MG63 (cell line): ENCODE measurements at regions not wholly inside any gene's neighbourhood (a gene's known extent, or its start where the extent isn't known, plus 50 kb on each side); places are given as distances from the start of the nearest gene placed in this dataset.
A peak's percentile ranks its signal among the peaks of the same experiment; 100 is the strongest.
"Not testable (repeated sequence)": the region's sequence is repeated elsewhere in the genome, so short reads cannot be mapped to it uniquely, and the experiment has no call there.

Experiments used
- DNase-seq: peaks from one replicate; pipeline ENCODE4 v3.0.0-alpha.2; 2020
- H3K27me3 ChIP-seq: fragments of 250-450 bp; sonication (Bioruptor Pico); 2 replicates; pipeline ENCODE4 v1.5.1; 2020; ENCODE audit warnings: mild to moderate bottlenecking, moderate library complexity
- H3K36me3 ChIP-seq: fragments of 250-450 bp; sonication (Bioruptor Pico); 2 replicates; pipeline ENCODE4 v1.5.1; 2020; ENCODE audit warnings: mild to moderate bottlenecking, moderate library complexity
- H3K4me3 ChIP-seq: fragments of 250-450 bp; sonication (Bioruptor Pico); 2 replicates; pipeline ENCODE4 v1.5.1; 2020; ENCODE audit warnings: mild to moderate bottlenecking, moderate library complexity
- H3K9me3 ChIP-seq: fragments of 250-450 bp; sonication (Bioruptor Pico); 2 replicates; pipeline ENCODE4 v1.5.1; 2020; ENCODE audit warnings: mild to moderate bottlenecking, moderate library complexity

DNA sequence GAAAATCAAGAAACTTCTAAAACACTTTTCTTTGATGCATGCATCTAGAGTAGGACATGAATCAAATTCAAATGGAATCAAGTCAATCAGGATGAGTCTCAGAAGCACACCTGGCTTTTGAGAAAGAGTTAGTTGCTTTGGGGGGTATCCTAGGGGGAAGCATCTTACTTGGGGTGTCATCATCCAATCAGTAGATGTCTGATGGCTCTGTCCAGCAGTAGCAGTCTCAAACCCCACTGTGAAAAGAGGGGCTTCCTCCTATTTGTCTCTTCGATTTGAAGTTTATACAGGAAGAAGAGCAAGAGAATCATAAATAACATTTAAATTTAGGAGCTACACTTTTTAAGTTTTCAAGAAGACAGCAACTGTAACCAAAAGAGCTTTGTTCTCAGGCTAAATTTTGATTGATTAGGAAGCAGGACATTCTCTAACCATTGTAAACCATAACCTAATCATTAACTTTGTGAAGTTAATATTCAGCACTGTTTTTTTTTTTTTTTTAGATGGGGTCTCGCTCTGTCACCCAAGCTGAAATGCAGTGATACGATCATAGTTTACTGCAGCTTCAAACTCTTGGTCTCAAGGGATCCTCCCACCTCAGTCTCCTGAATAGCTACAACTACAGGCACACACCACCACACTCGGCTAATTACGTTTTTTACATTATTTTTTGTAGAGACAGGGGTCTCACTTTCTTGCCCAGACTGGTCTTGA lies 614.7 kb downstream of the CSNK1G3 start:
- no peaks in the 10 kb centered on the region for H3K9me3 ChIP-seq
- H3K36me3 ChIP-seq = no peaks in the 10 kb centered on the region
- H3K4me3 ChIP-seq = no peak overlapping the region
- DNase-seq = no peak
- no peaks in the 10 kb centered on the region for H3K27me3 ChIP-seq

DNA sequence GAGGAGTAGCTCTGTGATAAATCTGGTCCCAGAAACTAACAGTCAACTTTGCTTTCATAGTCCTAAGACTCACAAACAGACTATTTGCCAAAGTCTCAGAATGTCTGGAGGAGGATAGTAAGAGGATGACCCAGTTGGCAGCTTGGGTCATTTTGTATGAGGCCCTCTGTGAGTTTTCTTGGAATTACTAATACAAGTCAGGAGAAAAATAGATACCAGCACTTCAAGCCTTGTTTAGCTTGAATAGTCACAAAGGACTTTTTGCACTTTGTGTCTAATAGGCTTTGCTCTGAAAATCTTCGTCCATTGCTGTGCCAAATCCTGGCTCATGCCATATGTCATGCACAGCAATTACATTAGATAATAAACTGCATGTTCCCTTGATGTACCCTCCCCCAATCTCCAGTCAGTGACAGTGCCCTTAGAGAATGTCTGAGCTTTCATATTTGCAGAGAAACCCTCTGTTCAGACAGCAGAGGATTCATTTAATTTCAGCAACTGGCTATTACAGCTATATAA lies 612.8 kb downstream of the CSNK1G3 start:
- H3K9me3 ChIP-seq = no peaks in the 10 kb centered on the region
- no peaks in the 10 kb centered on the region for H3K36me3 ChIP-seq
- no peaks in the 10 kb centered on the region for H3K27me3 ChIP-seq
- H3K4me3 ChIP-seq = no peak overlapping the region
- peak; percentile 24 for DNase-seq

DNA sequence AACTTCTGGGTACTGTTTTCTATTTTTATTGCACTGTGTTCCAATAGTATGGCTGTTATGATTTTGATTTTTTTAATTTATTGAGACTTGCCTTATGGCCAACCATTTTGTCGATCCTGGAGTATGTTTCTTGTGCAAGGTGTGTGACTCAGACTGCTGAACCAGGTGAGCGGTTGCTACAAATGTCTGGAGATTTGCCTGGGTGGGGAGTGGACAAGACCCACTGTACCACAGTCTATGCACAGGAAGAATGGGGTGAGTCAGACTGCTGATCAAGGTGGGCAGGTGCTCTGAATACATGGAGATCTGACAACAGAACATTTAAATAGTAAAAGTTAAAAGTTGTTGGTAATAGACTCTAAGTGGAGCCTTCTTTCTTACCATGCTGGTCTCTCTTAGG lies 609.2 kb downstream of the CSNK1G3 start:
- DNase-seq = no peak
- Histone ChIP-seq H3K36me3 (no peaks in the 10 kb centered on the region), H3K9me3 (no peaks in the 10 kb centered on the region), H3K27me3 (no peaks in the 10 kb centered on the region), H3K4me3 (no peak overlapping the region)

DNA sequence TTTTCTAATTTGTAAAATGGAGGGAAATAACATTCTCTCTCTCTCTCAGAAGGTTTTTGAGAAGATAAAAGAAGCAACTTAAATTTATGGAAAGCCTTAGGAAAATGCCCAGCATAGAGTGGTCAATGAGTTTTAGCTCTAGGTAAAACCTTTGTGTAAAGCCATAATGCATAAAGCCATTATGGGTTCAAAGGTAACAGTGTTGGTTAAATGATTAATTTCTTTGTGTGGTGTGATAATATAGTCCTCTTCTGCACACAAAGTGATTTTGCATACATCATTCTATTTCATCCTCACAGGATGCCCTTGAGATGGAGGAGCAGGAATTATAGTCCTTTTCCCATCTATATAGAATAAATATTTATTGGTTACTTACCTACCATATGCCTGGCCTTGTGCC lies 602.9 kb downstream of the CSNK1G3 start:
- Histone ChIP-seq H3K9me3 (no peaks in the 10 kb centered on the region; the same call in 1 of the 2 replicates), H3K36me3 (no peaks in the 10 kb centered on the region), H3K4me3 (no peak overlapping the region), H3K27me3 (no peaks in the 10 kb centered on the region)
- no peak for DNase-seq

DNA sequence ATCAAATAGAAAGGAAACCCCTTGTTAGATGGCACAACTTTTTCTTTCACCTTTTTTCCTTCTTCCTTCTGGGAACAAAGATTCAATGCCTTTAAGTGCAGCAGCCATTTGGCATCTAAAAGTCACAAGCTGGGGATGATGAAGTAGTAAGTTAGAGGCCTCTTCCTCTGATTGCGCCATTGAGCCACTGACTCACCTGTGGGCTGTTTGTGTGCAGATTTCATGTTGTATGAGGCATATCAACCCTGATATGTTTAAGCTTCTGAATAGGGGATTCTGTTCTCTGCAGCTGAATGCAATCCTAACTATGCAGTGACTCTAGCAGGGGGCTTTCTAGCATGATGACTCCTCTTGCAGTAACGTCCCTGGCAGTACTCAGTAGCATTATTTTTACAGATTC lies 599.9 kb downstream of the CSNK1G3 start:
- Histone ChIP-seq H3K36me3 (no peaks in the 10 kb centered on the region), H3K4me3 (no peak overlapping the region), H3K9me3 (no peaks in the 10 kb centered on the region; the same call in 1 of the 2 replicates), H3K27me3 (no peaks in the 10 kb centered on the region)
- DNase-seq = peak; percentile 11

DNA sequence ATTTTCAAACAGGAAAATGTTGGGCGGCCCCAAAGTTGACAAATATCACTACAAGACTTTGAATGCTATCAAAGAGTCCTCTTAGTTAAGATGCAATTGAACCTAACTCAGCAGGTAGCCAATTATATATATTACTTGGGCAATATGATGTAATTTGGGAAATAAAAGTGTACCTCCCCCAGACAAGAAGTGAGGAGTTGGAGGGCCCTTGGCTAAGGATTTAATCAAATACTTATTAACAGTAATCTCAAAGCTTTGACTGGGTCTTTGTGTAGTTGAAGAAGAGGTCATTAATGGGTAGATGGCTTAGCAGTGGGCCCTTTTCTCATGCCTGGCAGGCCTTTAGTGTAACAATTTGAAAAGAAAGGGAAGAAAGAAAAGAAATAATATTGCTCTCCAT lies 599.0 kb downstream of the CSNK1G3 start:
- Histone ChIP-seq H3K27me3 (no peaks in the 10 kb centered on the region), H3K36me3 (no peaks in the 10 kb centered on the region), H3K4me3 (no peak overlapping the region), H3K9me3 (no peaks in the 10 kb centered on the region; the same call in 1 of the 2 replicates)
- DNase-seq = no peak

DNA sequence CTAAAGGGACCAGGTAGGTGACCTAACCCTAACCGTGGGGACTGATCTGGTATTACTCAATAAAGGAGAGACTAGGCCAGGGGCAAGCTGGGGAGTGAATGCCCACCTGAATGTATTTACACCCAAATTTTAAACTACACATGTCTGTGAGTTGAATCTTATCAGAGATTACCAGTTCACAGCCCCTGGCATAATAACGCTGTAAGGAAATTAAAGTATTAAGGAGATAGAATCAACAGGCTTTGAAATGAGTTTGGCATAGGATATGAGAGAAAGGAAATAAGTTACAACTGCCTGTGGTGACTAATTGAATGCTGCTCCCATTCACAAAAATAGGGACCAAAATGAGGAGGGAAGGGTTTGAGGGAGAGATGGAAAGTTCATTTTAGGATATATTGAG lies 593.3 kb downstream of the CSNK1G3 start:
- H3K9me3 ChIP-seq = no peaks in the 10 kb centered on the region
- DNase-seq = no peak
- no peak overlapping the region for H3K4me3 ChIP-seq
- H3K36me3 ChIP-seq = no peaks in the 10 kb centered on the region
- no peaks in the 10 kb centered on the region for H3K27me3 ChIP-seq

DNA sequence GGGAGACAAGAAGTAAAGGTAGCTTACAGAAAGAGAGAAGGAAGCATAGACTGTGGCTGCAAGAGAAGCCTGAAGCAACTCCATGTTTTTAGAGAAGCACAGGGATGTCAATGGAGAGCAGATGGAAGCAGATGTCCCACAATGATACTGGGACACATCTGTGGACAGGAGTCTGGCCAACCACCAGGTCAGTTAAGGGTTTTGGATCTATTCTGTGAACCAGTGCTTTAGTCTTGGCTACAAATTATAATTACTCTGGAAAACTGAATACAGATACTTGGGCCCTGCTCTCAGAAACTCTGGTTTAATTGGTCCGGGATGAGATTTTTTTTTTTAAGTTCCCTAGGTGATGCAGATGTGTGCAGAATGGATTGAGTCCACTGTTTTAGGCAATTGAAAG lies 592.8 kb downstream of the CSNK1G3 start:
- no peaks in the 10 kb centered on the region for H3K9me3 ChIP-seq
- H3K36me3 ChIP-seq = no peaks in the 10 kb centered on the region
- no peak for DNase-seq
- no peak overlapping the region for H3K4me3 ChIP-seq
- no peaks in the 10 kb centered on the region for H3K27me3 ChIP-seq

DNA sequence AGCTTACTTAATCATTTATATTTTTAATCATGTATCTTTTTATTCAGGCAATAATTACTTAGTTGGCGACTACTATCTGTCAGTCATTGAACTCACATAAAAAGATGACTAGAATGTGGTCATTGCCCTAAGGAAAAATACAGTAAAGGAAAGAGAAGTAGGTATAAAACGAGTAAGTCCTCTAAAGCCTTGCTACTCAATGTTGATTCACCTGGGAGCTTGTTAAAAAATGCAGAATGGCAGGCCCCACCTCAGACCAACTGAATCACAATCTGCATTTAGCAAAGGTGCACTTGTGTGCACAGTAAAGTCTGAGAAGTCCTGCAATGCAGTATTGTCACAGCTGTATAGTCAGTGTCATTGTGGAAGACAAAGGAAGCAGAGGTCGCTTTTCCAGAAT lies 592.4 kb downstream of the CSNK1G3 start:
- H3K36me3 ChIP-seq = no peaks in the 10 kb centered on the region
- no peak overlapping the region for H3K4me3 ChIP-seq
- no peaks in the 10 kb centered on the region for H3K27me3 ChIP-seq
- no peaks in the 10 kb centered on the region for H3K9me3 ChIP-seq
- no peak for DNase-seq

DNA sequence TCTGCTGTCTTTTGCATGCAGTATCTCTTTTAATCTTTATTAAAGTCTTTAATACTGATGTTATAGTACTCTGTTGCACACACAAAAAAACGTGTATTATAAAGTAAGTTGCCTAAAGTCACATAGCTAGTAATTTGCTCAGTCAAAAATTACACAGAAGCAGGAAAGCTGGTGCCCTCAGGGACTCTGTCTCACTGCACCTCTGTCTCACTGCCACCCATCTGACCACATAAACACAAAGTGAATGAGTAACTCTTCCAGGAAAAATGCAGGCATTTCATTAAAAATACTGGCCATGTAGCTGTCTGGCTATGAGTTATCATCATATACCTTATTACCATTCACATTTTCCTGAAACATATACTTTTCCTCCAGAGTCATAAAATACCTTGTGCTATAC lies 591.7 kb downstream of the CSNK1G3 start:
- Histone ChIP-seq H3K9me3 (no peaks in the 10 kb centered on the region), H3K4me3 (no peak overlapping the region), H3K36me3 (no peaks in the 10 kb centered on the region), H3K27me3 (no peaks in the 10 kb centered on the region)
- DNase-seq = peak; percentile 56

DNA sequence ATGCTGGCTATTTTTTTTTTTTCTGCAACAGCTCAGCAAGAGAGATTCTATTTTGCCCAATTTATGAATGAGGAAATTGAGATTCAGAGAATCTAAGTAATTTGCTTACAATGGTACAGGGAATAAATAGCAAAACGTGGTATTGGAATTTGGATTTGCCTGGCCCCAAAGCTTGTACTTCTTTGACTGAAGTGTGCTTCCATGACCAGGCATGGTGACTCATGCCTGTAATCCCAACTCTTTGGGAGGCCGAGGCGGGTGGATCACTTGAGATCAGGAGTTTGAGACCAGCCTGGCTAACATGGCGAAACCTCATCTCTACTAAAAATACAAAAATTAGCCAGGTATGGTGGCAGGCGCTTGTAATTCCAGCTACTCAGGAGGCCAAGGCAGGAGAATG lies 591.1 kb downstream of the CSNK1G3 start:
- not testable (repeated sequence) for H3K27me3 ChIP-seq, H3K9me3 ChIP-seq, H3K4me3 ChIP-seq, H3K36me3 ChIP-seq
- DNase-seq = peak; percentile 47

DNA sequence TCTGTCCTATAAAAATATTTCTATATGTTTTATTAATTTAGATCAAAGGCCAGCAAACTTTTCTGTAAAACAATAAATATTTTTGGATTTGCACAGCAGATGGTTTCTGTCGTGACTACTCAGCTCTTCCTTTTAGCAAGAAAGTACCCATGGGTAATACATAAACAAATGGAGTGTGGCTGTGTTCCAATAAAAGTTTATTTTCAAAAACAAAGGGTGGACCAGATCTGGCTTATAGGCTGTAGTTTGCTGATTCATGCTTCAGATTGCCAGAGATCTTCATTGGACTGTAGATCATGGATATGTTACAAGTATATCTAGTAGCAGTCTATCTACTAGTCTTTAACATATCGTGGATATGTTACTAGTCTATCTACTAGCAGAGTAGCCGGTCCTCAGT lies 590.5 kb downstream of the CSNK1G3 start:
- peak; percentile 6 for DNase-seq
- H3K36me3 ChIP-seq = no peaks in the 10 kb centered on the region
- no peaks in the 10 kb centered on the region for H3K9me3 ChIP-seq
- no peak overlapping the region for H3K4me3 ChIP-seq
- H3K27me3 ChIP-seq = no peaks in the 10 kb centered on the region

DNA sequence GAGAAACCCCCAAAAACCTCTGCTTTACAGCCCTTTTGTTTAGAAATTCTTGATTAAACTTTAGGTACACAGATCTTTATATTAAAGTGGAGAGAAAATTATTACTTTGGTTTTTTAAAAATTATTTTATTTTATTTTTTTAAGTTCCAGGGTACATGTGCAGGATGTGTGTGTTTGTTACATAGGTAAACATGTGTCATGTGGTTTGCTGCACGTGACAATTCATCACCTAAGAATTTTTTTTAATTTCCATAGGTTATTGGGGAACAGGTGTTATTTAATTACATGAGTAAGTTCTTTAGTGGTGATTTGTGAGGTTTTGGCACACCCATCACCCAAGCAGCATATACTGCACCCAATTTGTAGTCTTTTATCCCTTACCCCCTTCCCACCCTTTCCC lies 581.7 kb downstream of the CSNK1G3 start:
- Histone ChIP-seq H3K9me3 (no peaks in the 10 kb centered on the region), H3K27me3 (no peaks in the 10 kb centered on the region), H3K4me3 (no peak overlapping the region), H3K36me3 (no peaks in the 10 kb centered on the region)
- no peak for DNase-seq

DNA sequence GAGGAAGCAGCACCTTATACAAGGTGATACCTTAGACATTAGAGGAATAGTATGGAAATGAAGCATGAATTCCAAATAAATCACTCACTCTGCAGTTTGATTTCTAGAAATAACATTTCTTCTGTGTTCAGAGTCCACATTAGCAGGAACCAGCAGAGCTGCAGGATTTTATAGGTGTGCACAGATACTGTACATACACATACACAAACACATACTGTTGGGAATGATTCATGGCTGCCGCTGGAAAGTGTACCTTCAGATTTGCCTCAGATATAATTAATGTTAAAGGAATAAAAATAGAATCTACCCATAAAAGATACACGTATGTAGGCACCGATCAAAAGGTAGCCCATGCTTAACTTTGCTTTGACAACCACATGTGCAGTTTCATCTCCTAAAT lies 578.1 kb downstream of the CSNK1G3 start:
- no peaks in the 10 kb centered on the region for H3K36me3 ChIP-seq
- DNase-seq = no peak
- H3K4me3 ChIP-seq = no peak overlapping the region
- H3K9me3 ChIP-seq = no peaks in the 10 kb centered on the region
- H3K27me3 ChIP-seq = no peaks in the 10 kb centered on the region

DNA sequence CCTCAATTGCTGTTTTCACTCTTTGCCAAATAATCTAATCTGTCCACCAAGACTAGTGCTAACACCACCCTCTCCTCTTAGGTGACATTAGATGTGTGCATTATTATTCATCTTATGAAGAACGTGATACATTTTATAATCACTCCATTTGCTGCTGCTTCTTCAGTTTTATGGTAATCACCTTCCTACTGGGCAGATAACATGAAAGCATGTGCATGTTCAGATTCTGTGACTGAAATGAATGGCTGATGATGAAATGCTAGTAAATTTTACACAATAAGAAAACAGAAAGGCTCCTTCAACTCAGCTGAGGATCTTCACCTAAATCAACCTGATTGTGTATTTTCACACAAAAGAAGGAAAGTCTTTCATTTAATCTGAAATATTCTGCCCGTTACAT lies 577.6 kb downstream of the CSNK1G3 start:
- Histone ChIP-seq H3K9me3 (no peaks in the 10 kb centered on the region), H3K36me3 (no peaks in the 10 kb centered on the region), H3K4me3 (no peak overlapping the region), H3K27me3 (no peaks in the 10 kb centered on the region)
- DNase-seq = no peak

DNA sequence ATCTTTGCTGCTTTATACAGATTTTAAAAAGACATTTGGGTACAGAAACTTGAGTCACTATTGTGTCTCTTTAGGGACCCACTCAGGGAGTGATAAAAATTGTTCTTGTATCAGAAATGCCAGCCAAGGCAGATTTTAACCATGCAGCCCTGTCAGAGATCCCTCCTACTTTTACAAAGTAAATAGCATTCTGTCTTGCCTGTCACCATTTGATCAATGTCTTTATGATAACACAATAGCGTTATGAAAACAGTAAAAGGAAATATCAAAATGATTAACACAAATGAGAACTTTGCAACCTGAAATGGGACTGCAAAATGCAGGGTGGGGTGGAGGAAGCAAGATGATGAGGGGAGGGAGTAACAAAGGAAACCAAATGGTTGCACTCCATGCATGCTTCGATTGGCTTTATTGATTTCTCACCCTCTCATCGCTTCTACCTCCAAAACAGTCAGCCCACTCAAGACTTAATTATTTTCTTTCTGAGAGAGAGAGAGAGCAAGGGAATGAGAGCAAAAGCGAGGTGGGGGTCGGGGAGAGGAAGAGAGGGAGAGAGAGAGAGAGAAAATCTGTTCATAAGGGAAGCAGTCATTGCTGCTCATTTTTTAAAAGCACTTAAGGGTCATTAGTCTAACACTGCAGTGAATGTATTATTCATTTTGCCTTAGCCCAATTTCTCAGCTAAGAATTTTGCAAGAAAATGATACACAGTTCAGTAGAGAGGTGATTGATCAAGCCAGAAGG lies 576.5 kb downstream of the CSNK1G3 start:
- DNase-seq = no peak
- no peaks in the 10 kb centered on the region for H3K9me3 ChIP-seq
- no peak overlapping the region for H3K4me3 ChIP-seq
- no peaks in the 10 kb centered on the region for H3K27me3 ChIP-seq
- no peaks in the 10 kb centered on the region for H3K36me3 ChIP-seq

DNA sequence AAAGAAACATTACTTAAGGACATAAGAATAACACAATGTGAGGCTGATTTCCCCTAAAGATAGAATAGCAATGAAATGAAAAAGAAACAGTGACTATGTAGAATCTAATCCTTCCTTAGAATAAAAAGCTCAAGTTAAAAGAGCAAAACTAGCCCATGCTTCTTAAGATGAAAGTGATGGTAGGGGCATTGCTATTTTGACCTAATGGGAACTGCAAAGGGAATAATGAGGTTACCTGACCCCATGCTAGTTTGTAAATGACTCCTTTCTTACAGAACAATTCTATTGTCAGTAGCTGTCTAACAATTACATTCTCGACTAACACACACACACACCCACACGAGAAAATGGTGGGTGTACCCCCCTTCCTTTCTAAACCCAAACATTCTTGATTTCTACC lies 575.8 kb downstream of the CSNK1G3 start:
- Histone ChIP-seq H3K36me3 (no peaks in the 10 kb centered on the region), H3K4me3 (no peak overlapping the region), H3K27me3 (no peaks in the 10 kb centered on the region), H3K9me3 (no peaks in the 10 kb centered on the region)
- DNase-seq = no peak

DNA sequence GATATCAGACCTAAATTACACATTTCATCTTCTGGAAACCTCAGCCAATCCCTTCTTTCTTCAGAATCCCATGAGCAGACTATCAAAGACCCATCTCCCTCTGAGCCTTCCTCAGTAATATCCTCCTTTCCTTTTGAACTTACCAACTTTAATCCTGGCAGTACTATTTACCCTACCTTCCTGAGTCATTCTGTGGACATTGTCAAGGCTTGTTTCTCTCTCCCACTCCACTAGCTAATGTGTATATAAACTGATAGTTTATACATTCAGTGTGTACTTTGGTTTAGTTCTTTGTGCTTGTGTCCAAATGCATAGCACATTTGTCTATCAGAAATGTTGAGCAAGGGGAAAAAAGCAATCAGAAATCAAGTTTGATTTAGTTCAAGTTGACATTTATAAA lies 568.3 kb downstream of the CSNK1G3 start:
- Histone ChIP-seq H3K9me3 (0 out of 2 replicates have a peak, but pooled peaks cover 1% of the 10 kb centered on the region), H3K36me3 (no peaks in the 10 kb centered on the region), H3K4me3 (no peak overlapping the region), H3K27me3 (no peaks in the 10 kb centered on the region)
- no peak for DNase-seq
